NCI-H748 (cell line): ENCODE measurements at regions not wholly inside any gene's neighbourhood (a gene's known extent, or its start where the extent isn't known, plus 50 kb on each side); places are given as distances from the start of the nearest gene placed in this dataset.

Experiments
- DNase-seq: peaks from one replicate; lab custom pipeline; 2025; ENCODE audit not compliant: unreplicated experiment; lab: John Stamatoyannopoulos, UW

DNA sequence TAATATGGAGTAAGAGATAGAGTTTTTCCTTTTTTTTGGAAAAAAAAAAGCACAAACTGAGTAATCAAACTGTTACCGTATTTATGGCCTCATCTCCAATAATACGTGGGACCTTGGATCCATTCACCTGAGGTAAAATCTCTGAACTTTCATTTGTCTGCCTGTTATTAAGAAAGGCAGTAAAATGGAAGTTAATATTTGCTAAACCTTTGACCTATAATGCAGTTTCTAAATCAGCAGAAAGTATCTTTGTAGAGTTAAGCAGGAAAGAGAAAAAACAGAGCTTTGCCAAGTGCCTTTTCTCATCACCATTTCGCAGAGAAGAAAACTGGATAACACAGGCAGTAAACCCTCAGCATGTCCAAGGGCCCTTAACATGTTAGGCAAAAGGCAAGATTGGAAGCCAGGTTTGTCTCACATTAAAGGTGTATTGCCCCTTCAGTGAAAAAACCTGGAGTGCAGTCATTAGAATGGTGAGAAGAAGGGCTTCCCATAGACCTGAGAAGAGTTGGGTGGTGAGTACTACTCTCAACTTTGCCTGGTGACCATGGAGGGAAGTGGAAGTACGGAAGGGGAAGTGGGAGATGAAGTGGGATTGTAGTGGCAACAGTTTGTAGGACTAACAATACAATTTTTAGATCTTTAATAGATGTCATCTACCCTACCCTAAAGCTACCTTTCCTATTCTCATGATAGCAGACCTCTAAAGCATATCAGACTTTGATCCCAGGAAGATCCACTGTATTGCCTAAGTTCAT, 65.4 kb upstream of the GRAMD2B start:
- no peak for DNase-seq

DNA sequence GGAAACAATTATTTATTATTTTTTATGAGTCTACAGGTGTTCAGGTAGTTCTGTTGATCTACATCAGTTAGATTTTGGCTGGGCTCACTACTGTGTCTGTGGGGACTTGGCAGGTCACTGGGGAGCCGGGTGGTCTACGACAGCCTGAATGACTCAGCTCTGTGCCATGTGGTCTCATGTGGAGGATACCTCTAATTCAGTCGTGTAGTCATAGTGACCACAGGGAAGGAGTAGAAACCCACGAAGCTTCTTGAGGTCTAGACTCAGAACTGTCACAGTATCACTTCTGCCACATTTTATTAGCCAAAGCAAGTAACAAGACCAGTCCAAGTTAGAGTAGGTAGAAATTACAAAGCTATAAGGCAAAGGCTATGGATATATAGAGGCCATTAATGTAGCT, 64.7 kb upstream of the GRAMD2B start:
- DNase-seq: no peak

DNA sequence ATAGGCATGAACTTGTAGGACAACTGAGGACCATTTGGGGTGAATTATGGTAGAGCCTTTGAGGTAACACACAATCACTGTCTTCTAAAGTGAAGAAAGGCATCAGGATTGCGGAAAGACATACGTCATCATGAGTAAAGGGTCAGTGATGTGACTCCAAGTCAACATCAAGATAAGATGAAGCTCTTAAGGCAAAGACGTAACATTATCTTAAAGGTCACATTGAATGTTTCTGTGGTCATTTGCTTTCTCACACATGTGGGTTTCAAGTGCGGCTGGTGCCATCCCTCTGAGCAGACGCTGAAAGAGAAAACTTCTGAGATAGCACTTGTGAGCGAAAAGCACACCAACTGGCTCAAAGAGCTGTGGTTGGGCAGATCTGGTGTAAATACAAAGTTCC, 63.3 kb upstream of the GRAMD2B start:
- no peak for DNase-seq

DNA sequence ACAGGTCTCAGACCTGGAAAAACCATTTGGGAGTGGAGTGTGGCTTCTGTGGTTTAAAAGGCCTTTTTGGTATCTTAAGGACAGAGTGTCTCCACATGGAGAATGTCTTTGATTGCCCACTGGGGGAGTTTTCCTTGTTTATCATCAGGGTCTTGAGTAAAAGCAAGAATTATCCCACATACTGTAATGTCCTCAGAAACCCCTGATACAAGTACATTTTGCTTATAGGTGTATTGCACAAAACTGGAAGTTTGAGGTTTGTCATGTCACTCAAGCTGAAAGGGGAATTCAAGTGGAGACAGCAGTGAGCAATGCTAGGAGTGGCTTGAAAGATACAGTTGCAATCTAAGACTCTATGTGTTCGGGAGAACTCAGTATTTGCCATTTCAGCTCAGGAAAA, 62.7 kb upstream of the GRAMD2B start:
- DNase-seq: no peak

DNA sequence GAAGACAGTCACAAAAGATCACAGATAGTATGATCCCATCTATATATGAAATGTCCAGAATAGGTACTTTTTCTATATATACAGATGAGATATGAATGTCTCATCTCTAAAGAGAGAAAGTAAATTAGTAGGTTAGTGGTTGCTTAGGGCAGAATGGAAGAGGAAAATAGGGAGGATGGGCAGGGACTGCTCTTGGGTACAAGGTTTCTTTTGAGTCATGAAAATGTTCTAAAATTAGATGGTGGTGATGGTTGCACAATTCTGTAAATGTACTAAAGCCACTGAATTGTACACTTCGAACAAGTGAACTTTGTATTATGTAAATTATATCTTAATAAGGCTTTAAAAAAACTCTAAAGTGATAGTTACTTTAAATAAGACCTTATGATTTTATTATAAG, 59.6 kb upstream of the GRAMD2B start:
- no peak for DNase-seq

DNA sequence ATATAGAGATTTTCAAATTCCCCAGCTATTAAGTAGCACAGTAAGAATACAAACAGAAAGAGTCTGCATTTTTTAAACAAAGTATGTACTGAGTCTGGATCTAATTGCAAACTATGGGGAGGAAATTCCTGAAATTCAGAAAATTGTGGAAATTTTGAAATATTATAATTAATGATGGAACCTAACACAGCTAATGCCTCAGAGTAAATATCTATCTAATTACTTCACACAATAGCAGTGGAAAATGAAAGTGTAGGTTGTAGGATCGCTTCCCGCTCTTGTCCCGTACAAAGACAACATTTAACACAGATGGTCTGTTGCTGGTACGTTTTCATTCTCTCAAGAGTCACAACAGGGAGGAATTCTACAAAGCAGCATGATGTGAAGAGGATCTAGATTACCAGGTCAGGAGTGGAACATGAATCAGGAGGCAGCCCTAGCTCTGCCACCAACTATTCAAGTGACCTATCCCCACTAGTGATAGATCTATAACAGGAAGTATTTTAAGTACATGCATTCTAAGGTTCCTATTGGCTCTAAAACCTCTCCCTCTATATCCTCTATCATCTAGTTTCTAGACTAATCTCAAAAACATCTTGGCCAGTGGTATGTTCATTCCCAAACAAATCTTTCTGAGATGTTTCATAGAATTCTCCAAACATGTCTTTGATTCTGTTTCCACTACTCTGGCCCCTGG, 58.9 kb upstream of the GRAMD2B start:
- DNase-seq: no peak

DNA sequence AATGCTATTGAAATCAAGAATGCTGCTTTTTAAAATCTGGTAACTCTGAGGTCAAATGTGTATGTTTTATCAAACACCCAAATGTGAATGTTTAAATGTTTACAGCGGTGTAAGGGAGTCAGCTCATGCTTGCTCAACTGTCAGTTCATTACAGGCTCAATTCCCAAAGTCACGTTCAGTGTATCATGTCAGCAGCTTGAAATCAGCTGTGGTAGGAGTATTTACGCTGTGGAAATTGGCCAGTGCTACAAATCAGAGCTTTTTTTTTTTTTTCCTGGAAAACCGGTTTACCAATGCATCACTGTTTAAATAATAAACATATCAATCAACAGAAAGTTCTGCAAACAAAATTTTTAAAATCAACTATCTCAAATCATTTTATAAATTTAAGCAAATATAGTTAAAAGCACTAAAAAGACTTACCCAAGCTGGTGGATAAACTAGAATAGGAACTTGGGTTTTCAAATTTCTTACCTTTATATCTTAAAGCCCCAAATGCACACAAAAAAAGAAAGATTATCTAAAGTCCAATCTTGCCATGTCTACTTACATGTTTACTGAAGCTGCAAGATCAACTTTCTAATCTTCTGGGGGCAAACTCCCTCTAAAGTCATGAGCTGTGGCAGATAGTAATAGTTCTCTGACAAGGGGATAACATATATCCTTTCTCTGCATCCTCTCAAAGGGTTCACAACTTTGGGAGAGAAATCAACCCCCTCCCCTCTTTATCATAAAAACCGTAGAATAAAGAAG, 57.6 kb upstream of the GRAMD2B start:
- DNase-seq: no peak

DNA sequence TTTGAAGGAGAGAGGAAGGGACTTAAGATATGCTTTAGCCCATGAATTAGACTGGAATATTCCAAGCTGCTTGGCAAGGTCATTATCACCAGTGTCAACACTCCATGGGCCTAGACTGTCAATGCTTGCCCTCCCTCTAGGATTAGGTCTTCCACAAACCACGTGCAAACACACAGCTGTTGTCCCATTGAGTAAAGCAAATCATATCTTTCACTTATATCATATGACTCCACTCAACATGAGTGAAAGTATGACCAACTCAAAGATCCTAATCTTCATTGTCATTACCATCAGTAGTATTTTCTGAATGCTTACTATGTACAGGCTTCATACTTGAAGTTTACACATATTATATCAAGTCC, 57.0 kb upstream of the GRAMD2B start:
- DNase-seq: no peak

DNA sequence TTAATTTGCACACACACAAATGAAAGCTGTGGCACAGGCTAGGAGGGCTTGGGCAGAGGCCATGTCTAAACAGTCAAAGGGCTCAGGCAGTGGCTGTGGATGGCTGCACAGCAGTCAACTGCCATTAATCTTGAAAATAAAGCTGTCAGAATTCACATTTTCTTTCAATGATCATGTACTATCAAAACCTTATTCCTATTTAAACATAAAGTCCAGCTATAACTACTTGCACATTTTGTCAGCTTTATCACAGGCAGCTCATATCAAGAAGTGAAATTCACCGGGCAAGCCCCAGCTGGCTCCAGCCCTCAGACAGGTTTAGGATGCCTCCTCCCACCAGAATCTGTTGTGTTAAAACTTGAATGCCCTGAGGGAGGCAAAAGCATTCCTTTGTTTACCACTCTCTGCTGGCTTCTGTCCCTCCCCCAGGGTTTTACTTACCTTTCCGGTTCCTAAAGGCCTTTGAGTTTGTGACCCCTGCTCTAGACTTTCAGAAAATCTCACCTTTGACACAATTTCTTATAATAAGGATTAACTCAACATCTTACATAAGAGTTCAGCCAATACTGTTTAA, 54.9 kb upstream of the GRAMD2B start:
- no peak for DNase-seq

DNA sequence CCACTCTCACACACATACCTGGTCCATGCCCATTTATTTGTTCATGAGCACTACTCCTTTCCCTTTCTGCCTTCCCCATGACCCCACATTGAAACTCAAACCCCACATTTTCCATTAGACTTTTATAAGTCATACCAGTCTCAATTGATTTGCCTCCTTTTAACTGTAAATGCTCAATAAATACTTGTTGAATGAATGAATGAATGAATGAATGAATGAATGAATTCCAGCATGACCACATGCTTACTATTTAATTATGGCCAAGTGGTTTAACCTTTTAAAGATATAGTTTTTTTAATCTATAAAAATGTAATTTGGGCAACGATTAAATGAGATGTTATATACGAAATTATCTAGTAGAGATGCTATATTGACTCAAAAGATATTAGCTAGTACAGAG, 54.1 kb upstream of the GRAMD2B start:
- no peak for DNase-seq

DNA sequence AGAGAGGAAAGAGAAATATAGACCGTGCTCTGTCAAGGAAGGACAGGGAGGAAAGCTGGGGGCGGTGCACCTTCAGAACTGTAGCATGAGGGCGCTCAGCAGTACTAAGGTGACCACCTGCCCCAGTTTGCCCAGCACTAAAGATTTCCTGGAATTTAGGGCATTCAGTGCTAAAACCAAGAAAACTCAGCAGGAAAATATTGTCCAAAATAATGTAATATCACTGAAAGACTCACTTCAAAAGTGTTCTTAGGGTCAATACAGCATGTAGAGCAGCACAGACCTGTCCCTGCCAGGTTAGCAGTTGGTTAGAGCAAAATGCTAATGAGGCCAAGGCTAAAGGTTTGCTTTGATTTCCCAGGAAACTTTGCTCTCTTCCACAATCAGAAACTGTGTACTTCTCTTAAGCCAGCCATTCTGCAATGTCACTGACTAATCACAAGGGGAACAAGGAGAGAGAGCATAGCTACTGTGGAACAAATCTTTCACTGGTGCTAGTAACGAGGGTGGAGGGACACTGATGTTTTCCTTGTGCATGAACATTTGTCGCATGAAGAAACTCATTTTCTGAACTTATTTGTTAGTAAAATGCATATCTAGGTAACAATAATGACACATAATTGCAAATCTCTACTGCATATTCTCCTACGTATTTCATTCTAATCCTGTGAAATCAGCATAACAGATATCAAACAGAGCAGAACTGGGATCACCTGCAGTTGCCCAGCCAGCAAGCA, 53.0 kb upstream of the GRAMD2B start:
- DNase-seq: no peak

DNA sequence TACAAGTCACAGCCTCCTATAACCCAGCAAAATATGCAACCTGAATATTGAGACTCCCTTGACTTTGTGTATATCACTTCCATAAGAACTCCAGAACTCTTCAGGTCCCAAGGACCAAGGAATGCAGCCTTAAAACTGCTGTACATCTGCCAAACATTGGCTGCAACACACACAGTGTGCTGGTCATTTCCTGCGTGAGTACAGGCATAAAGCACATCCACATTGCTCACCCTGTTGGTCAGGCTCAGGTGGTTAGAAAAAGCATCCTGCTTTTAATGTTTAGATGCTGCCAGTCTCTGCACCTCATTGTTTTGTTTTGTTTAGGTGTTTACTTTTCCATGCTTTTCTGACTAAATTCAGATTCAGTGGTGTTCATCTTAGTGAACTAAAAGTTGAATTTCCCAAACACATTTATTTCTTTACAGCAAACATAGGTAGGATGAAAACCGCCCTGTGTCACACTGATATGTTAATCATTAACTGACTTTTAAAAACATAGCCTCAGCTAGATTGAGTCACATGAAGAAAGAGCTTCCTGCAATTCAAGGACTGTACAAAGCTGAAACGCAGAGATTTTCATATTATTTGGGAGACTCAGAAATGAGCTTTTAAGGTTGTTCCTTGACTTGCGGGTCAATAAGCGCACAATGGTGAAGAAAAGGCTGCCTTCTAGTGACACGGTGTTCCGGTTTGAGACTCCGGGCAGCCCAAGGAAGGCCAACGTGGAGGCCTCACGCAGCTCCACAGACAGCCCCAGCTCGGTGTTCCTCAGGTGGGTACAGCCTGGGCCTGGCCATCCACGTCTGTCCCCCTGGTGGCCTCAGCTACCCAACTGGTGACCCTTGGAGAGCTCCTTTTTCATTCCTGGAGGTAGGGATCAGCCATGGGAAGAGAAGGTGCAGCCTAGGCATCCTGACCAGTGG, 52.2 kb upstream of the GRAMD2B start:
- DNase-seq: no peak

DNA sequence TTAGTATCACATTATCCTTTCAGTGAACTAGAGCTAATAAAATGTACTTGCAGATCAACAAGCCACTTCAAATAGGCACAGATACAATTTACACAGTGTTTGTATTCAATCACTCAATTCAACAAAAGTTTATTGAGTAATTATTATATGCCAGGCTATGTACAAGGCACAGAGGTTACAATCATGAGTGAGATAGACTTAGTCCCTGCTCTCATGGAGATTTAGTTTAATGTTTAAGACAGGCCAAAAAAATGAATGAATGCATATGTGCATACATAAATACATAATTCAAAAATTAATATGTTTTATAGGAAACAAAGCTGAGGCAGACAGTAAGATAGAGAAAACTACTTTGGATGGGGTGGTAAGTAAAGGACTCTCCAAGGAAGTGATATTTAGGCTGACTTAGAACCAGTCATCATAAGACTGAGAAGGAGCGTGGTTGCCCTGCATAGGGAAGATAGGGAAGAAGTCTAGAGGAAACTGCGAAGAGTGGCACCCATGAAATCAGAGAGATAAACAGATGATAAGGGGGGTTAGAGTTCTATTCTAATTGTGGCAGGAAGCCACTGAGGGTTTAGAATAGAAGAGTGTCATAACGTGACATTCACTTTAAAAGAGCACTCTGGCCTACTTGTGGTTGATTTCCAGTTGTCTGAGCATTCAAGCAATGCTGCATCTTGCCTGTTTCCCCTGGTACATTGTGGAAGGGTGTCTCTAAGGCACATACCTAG, 49.7 kb upstream of the GRAMD2B start:
- DNase-seq: no peak
